CD4-positive, alpha-beta memory T cell (primary cell): ENCODE measurements at regions not wholly inside any gene's neighbourhood (a gene's known extent, or its start where the extent isn't known, plus 50 kb on each side); places are given as distances from the start of the nearest gene placed in this dataset.

ENCODE experiments used
- CTCF ChIA-PET: fragments of 350-600 bp; sonication (Branson Sonifier 250); formaldehyde crosslinking; loops from one replicate; lab custom pipeline; 2021; ENCODE audit warnings: inconsistent platforms; ENCODE audit not compliant: partially characterized antibody; lab: Charles Lee
- POLR2A ChIA-PET: fragments of 350-600 bp; sonication (Branson Sonifier 250); formaldehyde crosslinking; loops from one replicate; lab custom pipeline; 2021; ENCODE audit not compliant: partially characterized antibody; lab: Charles Lee
- DNase-seq, 5 donors: peaks; one replicate each; pipeline versions ENCODE4 v3.0.0 to v3.0.0-alpha.2; 2020 to 2022; ENCODE audit warnings: mixed read lengths in 1 of 5
- H3K27ac ChIP-seq: one replicate; pipeline ENCODE4 v1.7.0; 2013; ENCODE audit warnings: low read depth, low read length
- H3K27me3 ChIP-seq: 2 replicates; pipeline ENCODE4 v1.7.0; 2013; ENCODE audit warnings: mild to moderate bottlenecking, low read length, moderate library complexity; ENCODE audit not compliant: insufficient read depth
- H3K36me3 ChIP-seq: 2 replicates; pipeline ENCODE4 v1.7.0; 2013; ENCODE audit warnings: mild to moderate bottlenecking, low read length, moderate library complexity; ENCODE audit not compliant: insufficient read depth
- H3K4me1 ChIP-seq: 2 replicates; pipeline ENCODE4 v1.7.0; 2013; ENCODE audit warnings: mild to moderate bottlenecking, low read length, moderate library complexity; ENCODE audit not compliant: insufficient read depth
- H3K4me3 ChIP-seq, 2 donors: one replicate each; pipeline ENCODE4 v1.7.0; 2013; ENCODE audit warnings: low read length in 2 of 2, mild to moderate bottlenecking in 1 of 2
- H3K9me3 ChIP-seq, 2 donors: one replicate each; pipeline ENCODE4 v1.7.0; 2013; ENCODE audit warnings: low read length in 2 of 2, control low read depth in 1 of 2; ENCODE audit not compliant: control insufficient read depth in 1 of 2
- H3K27ac Mint-ChIP-seq, 7 donors: one replicate each; pipeline ENCODE4 v1.8.0; 2020 to 2021; ENCODE audit warnings: mixed read lengths in 7 of 7, mild to moderate bottlenecking in 6 of 7, inconsistent platforms in 3 of 7, moderate library complexity in 3 of 7
- H3K27me3 Mint-ChIP-seq, 2 donors: one replicate each; pipeline ENCODE4 v1.8.0; 2020 to 2021; ENCODE audit warnings: mixed read lengths in 2 of 2
- H3K36me3 Mint-ChIP-seq, 2 donors: one replicate each; pipeline ENCODE4 v1.8.0; 2020 to 2021; ENCODE audit warnings: mixed read lengths in 2 of 2, inconsistent platforms in 1 of 2, mild to moderate bottlenecking in 1 of 2
- H3K4me1 Mint-ChIP-seq, 4 donors: one replicate each; pipeline ENCODE4 v1.8.0; 2020 to 2021; ENCODE audit warnings: mixed read lengths in 4 of 4, mild to moderate bottlenecking in 1 of 4
- H3K4me3 Mint-ChIP-seq, 8 donors: one replicate each; pipeline ENCODE4 v1.8.0; 2020 to 2021; ENCODE audit warnings: mixed read lengths in 8 of 8, mild to moderate bottlenecking in 7 of 8, moderate library complexity in 6 of 8, inconsistent platforms in 3 of 8
- H3K9me3 Mint-ChIP-seq, 8 donors: one replicate each; pipeline ENCODE4 v1.8.0; 2020 to 2021; ENCODE audit warnings: mixed read lengths in 8 of 8, mild to moderate bottlenecking in 5 of 8, inconsistent platforms in 3 of 8, moderate library complexity in 1 of 8
- intact Hi-C: fragments of 100-400 bp; cut with micrococcal nuclease; formaldehyde crosslinking; loops from one replicate; pipeline ENCODE4 v1.15.1; 2023

- H3K9me3 ChIP-seq = no peaks in the 10 kb centered on the region
- no peaks in the 10 kb centered on the region for H3K27me3 ChIP-seq
- Mint-ChIP-seq H3K4me3 (no peak overlapping the region), H3K27ac (no peak overlapping the region), H3K9me3 (no peaks in the 10 kb centered on the region), H3K36me3 (no peaks in the 10 kb centered on the region), H3K27me3 (peaks cover 0 to under 1% of the 10 kb centered on the region in 2 donors), H3K4me1 (peaks cover 0 to 1% (median 0%) of the 10 kb centered on the region in 4 donors)
- H3K4me3 ChIP-seq = no peak overlapping the region
- no peaks in the 10 kb centered on the region for H3K4me1 ChIP-seq
- H3K27ac ChIP-seq = no peak overlapping the region
- ChIA-PET POLR2A (no interaction called here), CTCF (no interaction called here)
- DNase-seq = no peak
- intact Hi-C loops = no loop called here
- H3K36me3 ChIP-seq = no peaks in the 10 kb centered on the region
These were observed 54.7 kb upstream of the SMARCA2 start for GRCh38 chr9:1960342-1961042.

- CTCF ChIA-PET = interaction anchor here (1.5 kb wide), 1 partner anchor 125 kb away, joined by 4 read pairs; no protein-coding TSS in a partner anchor
- H3K9me3 ChIP-seq = no peaks in the 10 kb centered on the region
- H3K4me3 Mint-ChIP-seq = no peak overlapping the region
- intact Hi-C loops = no loop called here
- H3K27me3 ChIP-seq = no peaks in the 10 kb centered on the region
- no peaks in the 10 kb centered on the region for H3K36me3 ChIP-seq
- peaks cover 0 to 3% of the 10 kb centered on the region in 2 donors for H3K27me3 Mint-ChIP-seq
- no peak for DNase-seq
- POLR2A ChIA-PET = no interaction called here
- H3K27ac Mint-ChIP-seq = no peak overlapping the region
- H3K27ac ChIP-seq = no peak overlapping the region
- no peaks in the 10 kb centered on the region for H3K9me3 Mint-ChIP-seq
- H3K4me3 ChIP-seq = no peak overlapping the region
- H3K36me3 Mint-ChIP-seq = no peaks in the 10 kb centered on the region
- no peaks in the 10 kb centered on the region for H3K4me1 ChIP-seq
- no peaks in the 10 kb centered on the region for H3K4me1 Mint-ChIP-seq
These were observed 53.0 kb upstream of the SMARCA2 start for GRCh38 chr9:1962122-1962521.

GRCh38 chr9:1962588-1963106 lies 52.5 kb upstream of the SMARCA2 start:
- CTCF ChIA-PET = interaction anchor here (0.6 to 1.5 kb wide), 3 partner anchors 22 to 124 kb away, joined by 4 read pairs; no protein-coding TSS in a partner anchor
- peaks cover 0 to 3% of the 10 kb centered on the region in 2 donors for H3K27me3 Mint-ChIP-seq
- no peaks in the 10 kb centered on the region for H3K9me3 ChIP-seq
- H3K36me3 ChIP-seq = no peaks in the 10 kb centered on the region
- POLR2A ChIA-PET = no interaction called here
- no peaks in the 10 kb centered on the region for H3K36me3 Mint-ChIP-seq
- H3K27ac ChIP-seq = no peak overlapping the region
- no peak for DNase-seq
- H3K4me3 ChIP-seq = no peak overlapping the region
- no peak overlapping the region for H3K4me3 Mint-ChIP-seq
- H3K27ac Mint-ChIP-seq = no peak overlapping the region
- H3K4me1 Mint-ChIP-seq = no peaks in the 10 kb centered on the region
- no peaks in the 10 kb centered on the region for H3K27me3 ChIP-seq
- no peaks in the 10 kb centered on the region for H3K4me1 ChIP-seq
- intact Hi-C loops = no loop called here
- no peaks in the 10 kb centered on the region for H3K9me3 Mint-ChIP-seq

GRCh38 chr9:1964093-1964492 lies 51.1 kb upstream of the SMARCA2 start:
- Mint-ChIP-seq H3K27ac (no peak overlapping the region), H3K36me3 (no peaks in the 10 kb centered on the region), H3K4me3 (no peak overlapping the region), H3K27me3 (peaks cover 0 to 3% of the 10 kb centered on the region in 2 donors), H3K9me3 (no peaks in the 10 kb centered on the region), H3K4me1 (no peaks in the 10 kb centered on the region)
- POLR2A ChIA-PET = no interaction called here
- Histone ChIP-seq H3K36me3 (no peaks in the 10 kb centered on the region), H3K9me3 (no peaks in the 10 kb centered on the region), H3K27ac (no peak overlapping the region), H3K27me3 (no peaks in the 10 kb centered on the region), H3K4me3 (no peak overlapping the region), H3K4me1 (no peaks in the 10 kb centered on the region)
- intact Hi-C loops = no loop called here
- CTCF ChIA-PET = no interaction called here
- DNase-seq = no peak
